Peyer's patch (tissue), 4 donors: ENCODE measurements at regions not wholly inside any gene's neighbourhood (a gene's known extent, or its start where the extent isn't known, plus 50 kb on each side); places are given as distances from the start of the nearest gene placed in this dataset.

Experiments
- POLR2A ChIP-seq, 2 donors: fragments of 450-650 bp; IDR thresholded peaks; one replicate each; pipeline ENCODE4 v1.5.1; 2017; ENCODE audit warnings: antibody characterized with exemption in 2 of 2, mild to moderate bottlenecking in 2 of 2, moderate library complexity in 2 of 2
- TF ChIP-seq, protein P1 (sequence below), 6 experiments: fragments of 450-650 bp in 4 of 6; fragments of 200-600 bp in 2 of 6; sonication (generic) in 1 of 6; IDR thresholded peaks; one replicate each; pipeline ENCODE4 v1.5.1; 2017 to 2019; ENCODE audit warnings: antibody characterized with exemption in 6 of 6, mild to moderate bottlenecking in 3 of 6, moderate library complexity in 1 of 6

GRCh38 chr7:27300421-27300820 is 57.8 kb downstream of the EVX1 start:
- TF ChIP-seq, protein P1, sequence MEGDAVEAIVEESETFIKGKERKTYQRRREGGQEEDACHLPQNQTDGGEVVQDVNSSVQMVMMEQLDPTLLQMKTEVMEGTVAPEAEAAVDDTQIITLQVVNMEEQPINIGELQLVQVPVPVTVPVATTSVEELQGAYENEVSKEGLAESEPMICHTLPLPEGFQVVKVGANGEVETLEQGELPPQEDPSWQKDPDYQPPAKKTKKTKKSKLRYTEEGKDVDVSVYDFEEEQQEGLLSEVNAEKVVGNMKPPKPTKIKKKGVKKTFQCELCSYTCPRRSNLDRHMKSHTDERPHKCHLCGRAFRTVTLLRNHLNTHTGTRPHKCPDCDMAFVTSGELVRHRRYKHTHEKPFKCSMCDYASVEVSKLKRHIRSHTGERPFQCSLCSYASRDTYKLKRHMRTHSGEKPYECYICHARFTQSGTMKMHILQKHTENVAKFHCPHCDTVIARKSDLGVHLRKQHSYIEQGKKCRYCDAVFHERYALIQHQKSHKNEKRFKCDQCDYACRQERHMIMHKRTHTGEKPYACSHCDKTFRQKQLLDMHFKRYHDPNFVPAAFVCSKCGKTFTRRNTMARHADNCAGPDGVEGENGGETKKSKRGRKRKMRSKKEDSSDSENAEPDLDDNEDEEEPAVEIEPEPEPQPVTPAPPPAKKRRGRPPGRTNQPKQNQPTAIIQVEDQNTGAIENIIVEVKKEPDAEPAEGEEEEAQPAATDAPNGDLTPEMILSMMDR (IDR thresholded peaks at IDR 0.05) = no peak
- TF ChIP-seq POLR2A (IDR thresholded peaks at IDR 0.05) = no peak
